Hippocampal formation (tissue), 2 donors: ENCODE measurements at regions not wholly inside any gene's neighbourhood (a gene's known extent, or its start where the extent isn't known, plus 50 kb on each side); places are given as distances from the start of the nearest gene placed in this dataset.
A peak's percentile ranks its signal among the peaks of the same experiment; 100 is the strongest.
"Not testable (repeated sequence)": the region's sequence is repeated elsewhere in the genome, so short reads cannot be mapped to it uniquely, and the experiment has no call there.

Experiments used
- DNase-seq, 2 donors: peaks; one replicate each; lab custom pipeline; 2025; lab: John Stamatoyannopoulos, UW

- no peak for DNase-seq
These were observed 280.0 kb upstream of the CRY1 start for GRCh38 chr12:107373238-107373809.

- DNase-seq = no peak
These were observed 281.0 kb upstream of the CRY1 start for GRCh38 chr12:107374161-107374840.

- no peak for DNase-seq
These were observed 281.9 kb upstream of the CRY1 start for GRCh38 chr12:107375231-107375630.

- DNase-seq = no peak
These were observed 284.4 kb upstream of the CRY1 start for GRCh38 chr12:107377596-107378385.

GRCh38 chr12:107378609-107379008 is 285.3 kb upstream of the CRY1 start:
- no peak for DNase-seq

GRCh38 chr12:107379142-107379851 is 285.9 kb upstream of the CRY1 start:
- not testable (repeated sequence) for DNase-seq

GRCh38 chr12:107379852-107380567 is 286.7 kb upstream of the CRY1 start:
- DNase-seq = no peak

- DNase-seq = no peak
These were observed 291.3 kb upstream of the CRY1 start for GRCh38 chr12:107384645-107385044.

GRCh38 chr12:107385509-107385908 is 292.2 kb upstream of the CRY1 start:
- DNase-seq = no peak

- DNase-seq = no peak
These were observed 293.2 kb upstream of the CRY1 start for GRCh38 chr12:107386569-107386968.

- DNase-seq = no peak
These were observed 294.9 kb upstream of the CRY1 start for GRCh38 chr12:107388263-107388662.

GRCh38 chr12:107390414-107390813 is 295.2 kb upstream of the PWP1 start:
- DNase-seq = no peak

- DNase-seq = no peak
These were observed 292.4 kb upstream of the PWP1 start for GRCh38 chr12:107393043-107393717.

- DNase-seq = no peak
These were observed 290.9 kb upstream of the PWP1 start for GRCh38 chr12:107394693-107395092.

- no peak for DNase-seq
These were observed 289.8 kb upstream of the PWP1 start for GRCh38 chr12:107395817-107396216.

GRCh38 chr12:107396991-107397390 is 288.6 kb upstream of the PWP1 start:
- DNase-seq = no peak

- DNase-seq = no peak
These were observed 287.6 kb upstream of the PWP1 start for GRCh38 chr12:107397890-107398500.

- DNase-seq = no peak
These were observed 286.6 kb upstream of the PWP1 start for GRCh38 chr12:107399046-107399445.

- DNase-seq = peak in 1 of 2 donors; percentile 25
These were observed 284.7 kb upstream of the PWP1 start for GRCh38 chr12:107400686-107401447.
